NCI-H1105 (cell line): ENCODE measurements at regions not wholly inside any gene's neighbourhood (a gene's known extent, or its start where the extent isn't known, plus 50 kb on each side); places are given as distances from the start of the nearest gene placed in this dataset.
A peak's percentile ranks its signal among the peaks of the same experiment; 100 is the strongest.
"Not testable (repeated sequence)": the region's sequence is repeated elsewhere in the genome, so short reads cannot be mapped to it uniquely, and the experiment has no call there.

ENCODE experiments used
- DNase-seq: peaks from one replicate; lab custom pipeline; 2025; lab: John Stamatoyannopoulos, UW

- DNase-seq = no peak
These were observed 146.6 kb upstream of the CCDC150 start for GRCh38 chr2:196492946-196493345.

- DNase-seq = no peak
These were observed 140.6 kb upstream of the CCDC150 start for GRCh38 chr2:196498962-196499361.

DNA sequence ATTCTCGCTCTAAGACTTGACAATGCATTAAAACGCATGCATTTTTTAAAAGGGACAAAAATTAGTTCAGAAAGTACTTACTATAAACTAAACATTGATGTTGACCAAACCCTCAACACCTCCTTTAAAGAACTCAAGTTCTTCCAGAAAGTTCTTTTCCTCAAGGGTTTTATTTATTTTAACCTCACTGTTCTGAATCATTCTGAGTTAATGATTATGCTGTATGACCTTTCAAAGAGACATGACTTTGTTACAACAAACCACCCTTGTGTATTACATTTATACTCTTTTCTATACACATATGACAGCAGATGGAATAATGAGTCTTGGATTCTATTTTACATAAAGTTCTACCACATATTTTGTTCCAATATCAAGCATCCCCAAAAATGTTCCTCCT lies 139.8 kb upstream of the CCDC150 start:
- DNase-seq = no peak

DNA sequence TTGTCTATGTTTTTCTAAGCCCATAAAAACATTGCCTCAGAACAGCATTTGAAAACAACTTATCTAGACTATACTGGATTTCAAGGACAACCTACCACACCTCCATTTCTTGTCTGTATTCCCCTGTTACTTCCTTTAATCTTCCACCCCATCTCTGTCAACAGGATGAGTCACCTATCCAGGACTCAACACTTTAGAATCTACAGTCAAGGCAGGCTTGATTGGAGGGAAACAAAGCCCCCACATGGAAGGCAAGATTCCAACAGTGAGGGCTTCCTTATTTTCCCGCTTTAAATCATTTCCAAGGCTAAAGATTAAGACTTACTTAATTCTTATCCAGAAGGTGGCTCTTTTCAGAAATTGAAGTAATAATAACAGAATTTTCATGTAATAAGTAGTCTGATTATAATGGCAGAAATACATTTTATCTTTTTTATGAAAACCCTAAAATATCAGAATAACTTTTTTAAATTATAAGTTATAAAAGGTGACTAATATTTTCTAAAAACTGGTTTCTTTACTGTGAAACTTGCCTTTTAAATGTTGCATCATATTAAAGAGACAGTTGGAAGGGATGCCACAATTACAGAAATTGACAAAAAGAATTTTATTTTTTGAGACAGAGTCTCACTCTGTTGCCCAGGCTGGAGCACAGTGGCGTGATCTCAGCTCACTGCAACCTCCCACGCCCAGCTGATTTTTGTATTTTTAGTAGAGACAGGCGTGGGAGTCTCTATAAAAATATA lies 138.7 kb upstream of the CCDC150 start:
- DNase-seq = no peak

GRCh38 chr2:196501836-196502235 lies 137.7 kb upstream of the CCDC150 start:
- DNase-seq = no peak

GRCh38 chr2:196502386-196502785 lies 137.1 kb upstream of the CCDC150 start:
- DNase-seq = no peak

- DNase-seq = no peak
These were observed 136.1 kb upstream of the CCDC150 start for GRCh38 chr2:196503398-196503797.

DNA sequence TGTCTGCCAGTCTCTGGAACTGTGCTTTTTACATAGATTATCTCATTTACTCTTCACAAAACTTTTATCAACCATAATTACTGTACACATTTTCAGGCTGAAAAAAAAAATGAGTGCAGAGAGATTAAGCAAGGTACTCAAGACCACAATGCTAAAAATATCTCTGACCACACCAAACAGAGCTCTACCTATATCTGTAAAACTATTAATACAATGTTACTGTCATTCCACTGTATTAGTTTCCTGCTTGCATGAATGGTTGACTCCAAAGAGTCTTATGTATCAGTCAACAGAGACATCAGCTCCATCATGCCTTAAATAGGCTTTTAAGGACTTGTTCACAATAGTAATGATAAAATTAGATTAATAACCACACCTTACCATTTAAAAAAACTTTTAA lies 134.7 kb upstream of the CCDC150 start:
- no peak for DNase-seq

DNA sequence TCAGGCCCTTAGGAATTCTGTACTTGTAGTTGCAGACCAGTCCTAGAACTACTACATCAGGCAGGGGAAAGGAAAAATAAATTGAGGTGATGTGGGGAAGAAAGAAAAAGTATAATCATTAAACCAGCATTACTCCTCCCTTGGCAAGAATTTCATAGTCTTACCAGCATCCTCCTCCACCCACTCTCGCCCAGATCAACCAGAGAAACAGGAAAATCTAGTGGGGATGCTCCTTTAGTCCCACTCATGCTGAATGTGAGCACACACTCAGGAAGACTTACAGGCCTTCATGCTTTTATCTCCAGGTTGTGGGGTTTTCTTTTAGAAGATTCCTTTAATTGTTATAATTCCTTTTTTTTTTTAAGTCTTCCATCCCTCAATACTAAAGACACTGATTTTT lies 129.3 kb upstream of the CCDC150 start:
- no peak for DNase-seq

GRCh38 chr2:196511258-196512168 lies 128.0 kb upstream of the CCDC150 start:
- no peak for DNase-seq

GRCh38 chr2:196513796-196514526 lies 125.6 kb upstream of the CCDC150 start:
- DNase-seq = no peak

GRCh38 chr2:196514641-196515040 lies 124.9 kb upstream of the CCDC150 start:
- DNase-seq = no peak

DNA sequence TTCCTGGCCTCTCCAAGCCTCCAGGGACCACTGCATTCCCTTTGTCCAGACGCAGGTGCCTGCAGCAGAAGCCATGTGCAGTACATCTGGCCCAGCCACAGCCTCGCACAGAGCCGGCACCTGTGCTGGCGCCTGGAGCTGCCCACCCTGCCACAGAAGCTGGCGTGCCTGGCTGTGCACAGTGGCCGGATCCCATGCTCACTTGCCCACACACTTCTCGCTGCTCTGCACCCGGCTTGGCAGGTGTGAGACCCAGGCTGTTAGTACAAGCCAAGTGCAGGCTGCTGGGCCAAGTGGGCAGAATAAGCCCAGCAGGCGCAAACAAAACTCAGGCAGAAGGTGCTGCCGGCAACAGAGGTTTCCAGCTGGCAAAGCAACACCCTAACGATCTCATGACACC lies 124.5 kb upstream of the CCDC150 start:
- DNase-seq = peak; percentile 13

DNA sequence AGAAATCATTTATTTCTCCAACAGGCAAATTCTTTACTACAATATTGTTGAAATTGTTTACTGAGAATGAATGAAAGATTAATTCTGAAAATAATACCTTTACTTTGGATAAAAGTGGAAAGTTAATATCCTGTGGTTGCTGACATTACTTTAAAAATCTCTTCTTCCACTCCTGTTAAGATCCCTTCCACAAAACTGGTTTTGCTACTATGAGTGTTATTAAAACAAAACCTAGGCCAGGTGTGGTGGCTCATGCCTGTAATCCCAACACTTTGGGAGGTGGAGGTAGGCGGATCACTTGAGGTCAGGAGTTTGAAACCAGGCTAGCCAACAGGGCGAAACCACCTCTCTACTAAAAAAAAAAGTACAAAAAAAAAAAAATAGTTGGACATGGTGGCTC lies 123.9 kb upstream of the CCDC150 start:
- DNase-seq = no peak

DNA sequence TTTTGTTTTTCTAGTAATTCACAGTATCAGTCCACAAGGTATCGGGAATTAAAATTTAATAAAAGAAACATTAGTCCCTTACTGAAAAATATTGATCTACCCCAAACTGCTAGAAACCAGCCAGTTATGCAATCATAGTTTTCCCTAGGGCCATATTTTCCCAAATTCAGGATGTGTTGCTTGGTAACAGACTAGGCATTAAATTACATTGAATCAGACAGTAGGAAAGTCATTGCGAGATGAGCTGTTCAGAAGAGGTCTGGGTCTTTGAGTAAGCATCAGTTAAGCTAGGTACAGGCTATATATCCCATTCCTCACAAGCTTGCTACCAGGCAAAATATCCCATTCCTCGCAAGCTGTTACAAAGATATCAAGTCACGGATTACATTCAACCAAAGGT lies 123.0 kb upstream of the CCDC150 start:
- DNase-seq = no peak

- no peak for DNase-seq
These were observed 118.9 kb upstream of the CCDC150 start for GRCh38 chr2:196520605-196521004.

DNA sequence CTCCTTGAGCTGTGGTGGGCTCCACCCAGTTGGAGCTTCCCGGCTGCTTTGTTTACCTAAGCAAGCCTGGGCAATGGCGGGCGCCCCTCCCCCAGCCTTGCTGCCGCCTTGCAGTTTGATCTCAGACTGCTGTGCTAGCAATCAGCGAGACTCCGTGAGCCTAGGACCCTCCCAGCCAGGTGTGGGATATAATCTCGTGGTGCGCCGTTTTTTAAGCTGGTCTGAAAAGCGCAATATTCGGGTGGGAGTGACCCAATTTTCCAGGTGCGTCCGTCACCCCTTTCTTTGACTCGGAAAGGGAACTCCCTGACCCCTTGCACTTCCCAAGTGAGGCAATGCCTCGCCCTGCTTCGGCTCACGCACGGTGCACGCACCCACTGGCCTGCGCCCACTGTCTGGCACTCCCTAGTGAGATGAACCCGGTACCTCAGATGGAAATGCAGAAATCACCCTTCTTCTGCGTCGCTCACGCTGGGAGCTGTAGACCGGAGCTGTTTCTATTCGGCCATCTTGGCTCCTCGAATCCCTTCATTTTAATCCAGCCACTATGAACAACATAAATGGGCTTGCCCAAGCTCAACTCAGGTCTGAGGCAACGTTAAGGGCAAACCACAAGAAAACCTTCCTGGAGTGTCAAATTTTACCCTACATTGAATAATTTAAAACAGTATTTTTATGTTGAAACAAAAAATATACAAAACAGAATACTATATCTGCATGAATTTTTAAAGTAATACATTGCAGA lies 112.4 kb upstream of the CCDC150 start:
- DNase-seq = not testable (repeated sequence)

- no peak for DNase-seq
These were observed 110.9 kb upstream of the CCDC150 start for GRCh38 chr2:196528486-196529223.

GRCh38 chr2:196530910-196531309 lies 108.6 kb upstream of the CCDC150 start:
- no peak for DNase-seq

- no peak for DNase-seq
These were observed 105.6 kb upstream of the CCDC150 start for GRCh38 chr2:196533772-196534397.

DNA sequence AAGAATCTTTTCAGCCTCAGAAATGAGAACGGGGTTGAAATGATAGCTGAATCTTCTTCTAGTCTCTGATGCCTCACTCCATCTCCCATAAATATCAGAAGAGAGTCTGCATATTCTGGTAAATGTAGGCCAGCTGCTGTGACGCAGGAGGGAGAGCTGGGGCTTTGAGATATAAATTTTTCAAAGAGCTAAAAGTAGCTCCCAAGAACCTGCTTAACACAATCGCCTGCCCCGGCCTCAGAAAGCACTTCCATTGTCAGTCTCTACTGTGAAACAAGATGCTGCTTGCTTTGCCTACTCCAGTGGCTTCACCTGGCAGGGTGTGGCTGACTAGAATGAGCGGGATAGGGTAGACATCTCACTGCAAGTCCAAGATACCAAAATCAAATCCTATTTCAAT lies 105.0 kb upstream of the CCDC150 start:
- no peak for DNase-seq
